HepG2 (cell line): ENCODE measurements at regions not wholly inside any gene's neighbourhood (a gene's known extent, or its start where the extent isn't known, plus 50 kb on each side); places are given as distances from the start of the nearest gene placed in this dataset.

Experiments
- EP300 ChIP-seq, 3 experiments: sonication (generic) in 1 of 3; formaldehyde crosslinking in 1 of 3; IDR thresholded peaks; 2 replicates each; pipeline versions ENCODE4 v1.5.1 to v1.6.1; 2011 to 2020; ENCODE audit warnings: low read depth in 2 of 3, low read length in 2 of 3, borderline replicate concordance in 1 of 3, improper control_type of control experiment in 1 of 3, mild to moderate bottlenecking in 1 of 3, missing genetic modification reagents in 1 of 3, moderate library complexity in 1 of 3
- FOXK2 ChIP-seq: fragments of 450-650 bp; IDR thresholded peaks from 2 replicates; pipeline ENCODE4 v1.6.1; 2016
- HNRNPH1 ChIP-seq: fragments of 200-400 bp; formaldehyde crosslinking; optimal IDR thresholded peaks from 2 replicates; pipeline ENCODE3; 2017; ENCODE audit warnings: mild to moderate bottlenecking, low read depth, low read length
- NFKB2 ChIP-seq: sonication (generic); formaldehyde crosslinking; IDR thresholded peaks from 2 replicates; pipeline ENCODE4 v1.4.0; 2020; ENCODE audit warnings: missing genetic modification reagents, borderline replicate concordance
- POLR2A ChIP-seq, 2 experiments: IDR thresholded peaks; 2 replicates each; pipeline ENCODE4 v1.6.1; 2011; ENCODE audit warnings: low read depth in 2 of 2, low read length in 2 of 2, mild to moderate bottlenecking in 1 of 2, moderate library complexity in 1 of 2; ENCODE audit not compliant: insufficient read depth in 1 of 2
- YY1 ChIP-seq: IDR thresholded peaks from 2 replicates; pipeline ENCODE4 v1.6.1; 2011; ENCODE audit warnings: low read length, low read depth, moderate library complexity, mild to moderate bottlenecking; ENCODE audit not compliant: insufficient read depth, insufficient replicate concordance
- ZNF652 ChIP-seq: IDR thresholded peaks from 2 replicates; pipeline ENCODE4 v1.6.1; 2016; ENCODE audit warnings: low read depth, borderline replicate concordance

- no peak for TF ChIP-seq FOXK2
- TF ChIP-seq HNRNPH1, result no peak
- no peak for TF ChIP-seq EP300 (IDR thresholded peaks at IDR 0.05; ENCODE audit: low read depth in 2 of 2, low read length in 2 of 2)
- no peak for TF ChIP-seq EP300 (CRISPR knock-in tag; IDR thresholded peaks at IDR 0.05; ENCODE audit: borderline replicate concordance)
- TF ChIP-seq POLR2A (IDR thresholded peaks at IDR 0.05; ENCODE audit: insufficient read depth in 1 of 2, low read depth in 2 of 2, low read length in 2 of 2), result no peak
- TF ChIP-seq YY1, result no peak
- TF ChIP-seq NFKB2, result no peak
- TF ChIP-seq ZNF652 (CRISPR knock-in tag), result no peak
Observed at GRCh38 chr12:97957109-97957508, 494.5 kb downstream of the RMST start.
